IPS DF 4.7 (cell line): ENCODE measurements at regions not wholly inside any gene's neighbourhood (a gene's known extent, or its start where the extent isn't known, plus 50 kb on each side); places are given as distances from the start of the nearest gene placed in this dataset.

ENCODE experiments used
- DNase-seq: peaks from one replicate; pipeline ENCODE4 v3.0.0-alpha.2; 2013; ENCODE audit warnings: low spot score; ENCODE audit errors: extremely low read depth

DNA sequence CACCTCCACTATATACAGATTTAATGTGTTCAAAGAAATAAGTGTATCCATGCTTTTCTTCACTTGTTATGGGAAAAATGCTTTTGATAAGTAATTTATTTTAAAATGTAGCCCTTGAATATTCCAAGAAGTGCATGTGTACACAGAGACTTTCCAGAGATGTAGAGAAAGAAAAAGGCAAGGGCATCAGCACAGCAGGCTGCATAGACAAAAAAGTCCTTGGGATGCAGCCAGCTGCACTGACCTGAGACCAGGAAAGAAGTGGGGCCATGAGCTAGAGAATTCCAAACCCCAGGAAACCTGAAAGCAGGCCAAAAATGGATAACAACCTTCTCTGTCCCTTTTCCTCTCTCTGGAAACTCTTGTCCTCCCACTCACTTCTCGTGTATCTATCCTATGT, 51.6 kb upstream of the PRDM8 start:
- no peak for DNase-seq

DNA sequence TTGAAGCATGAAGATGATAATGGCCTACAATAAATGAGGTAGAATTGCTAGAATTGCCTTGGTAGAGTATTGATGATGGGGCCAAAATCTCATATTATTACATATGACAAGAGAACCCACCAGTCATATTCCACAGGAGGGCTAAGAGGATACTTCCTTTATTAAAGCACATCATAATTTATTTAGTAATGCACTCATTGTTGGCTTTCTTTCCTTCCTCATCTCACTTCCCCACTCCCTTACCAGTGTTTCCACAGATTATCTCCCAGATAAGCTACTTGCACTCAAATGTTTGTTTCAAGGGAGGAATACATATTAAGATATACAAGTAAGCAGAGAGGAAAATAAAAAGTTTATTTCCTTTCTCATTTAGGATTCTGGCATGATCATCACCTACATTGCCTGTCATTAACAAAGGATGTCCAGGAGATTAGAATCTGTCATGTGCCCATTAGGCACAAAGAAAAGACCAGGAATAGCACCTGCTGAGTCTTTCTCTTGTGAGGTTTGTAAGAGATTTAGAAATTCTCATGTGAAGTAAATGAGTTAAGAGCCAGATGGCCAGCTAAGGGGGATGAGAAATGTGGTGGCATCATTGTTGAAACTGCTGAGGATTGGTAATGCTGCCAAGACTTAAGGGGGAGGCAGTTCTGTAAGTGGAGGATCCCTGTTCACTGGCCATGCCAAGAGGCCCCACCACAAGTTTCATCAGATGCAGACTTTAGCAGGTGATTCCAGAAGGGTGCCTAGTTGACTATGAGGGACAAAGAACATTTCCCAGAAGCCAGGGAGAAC, 52.4 kb upstream of the PRDM8 start:
- DNase-seq, result no peak

DNA sequence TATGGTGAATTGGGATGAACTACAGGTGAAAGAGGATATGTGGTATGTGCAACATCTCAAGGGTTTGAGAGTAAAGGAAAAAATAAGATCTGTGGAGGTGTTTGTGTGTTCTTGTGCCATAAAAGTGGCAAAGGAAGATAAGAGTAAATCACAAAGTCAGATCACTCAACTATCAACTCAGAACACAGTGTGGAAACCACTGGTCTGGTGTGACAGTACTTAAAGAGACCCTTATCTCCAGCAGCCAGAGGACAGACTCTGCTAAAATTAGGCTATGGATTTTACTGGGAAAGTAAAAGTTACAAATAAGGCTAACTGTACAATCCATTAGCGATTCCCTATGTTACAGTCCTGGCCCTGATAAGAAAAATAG, 54.0 kb upstream of the PRDM8 start:
- DNase-seq, result no peak

DNA sequence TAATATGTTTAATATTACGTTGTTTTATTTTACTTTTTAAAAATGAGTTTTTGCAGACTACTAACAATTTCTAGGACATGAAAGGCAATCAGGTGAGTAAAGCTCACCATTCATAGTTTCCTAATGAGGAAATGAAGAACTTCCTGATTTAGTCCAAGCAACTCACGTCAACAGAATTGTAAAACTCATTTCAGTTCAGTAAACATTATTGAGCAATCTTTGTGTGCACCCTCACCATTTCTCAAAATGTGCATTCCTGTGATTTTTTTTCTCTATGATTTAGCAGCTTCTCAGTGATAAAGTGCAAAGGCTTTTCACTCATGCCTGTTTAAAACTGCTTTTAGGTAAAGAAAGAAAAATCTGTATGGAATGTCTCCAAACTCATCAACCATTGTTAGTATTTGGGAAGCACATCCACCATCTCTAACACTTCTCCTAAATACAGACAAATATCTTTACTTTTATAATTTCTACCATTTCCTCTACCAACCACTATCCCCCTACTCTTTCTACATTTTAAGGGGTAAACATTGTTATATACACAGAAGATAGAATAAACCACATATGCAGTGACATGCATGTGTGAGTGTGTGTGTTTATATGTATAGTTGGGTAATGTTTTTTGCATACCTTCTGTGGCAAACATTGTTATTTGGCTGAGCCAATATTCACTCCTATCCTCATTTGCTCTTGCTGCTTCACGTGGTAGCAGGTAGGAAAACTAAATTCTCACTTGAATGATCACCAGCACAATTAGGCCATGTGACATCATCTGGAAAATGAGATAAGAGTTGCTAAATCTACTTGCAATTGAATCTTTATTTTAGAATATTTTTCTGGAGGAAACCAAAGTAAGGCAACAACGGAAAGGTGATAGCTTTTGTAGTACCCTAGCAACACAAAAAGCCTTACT, 54.7 kb upstream of the PRDM8 start:
- DNase-seq, result no peak

DNA sequence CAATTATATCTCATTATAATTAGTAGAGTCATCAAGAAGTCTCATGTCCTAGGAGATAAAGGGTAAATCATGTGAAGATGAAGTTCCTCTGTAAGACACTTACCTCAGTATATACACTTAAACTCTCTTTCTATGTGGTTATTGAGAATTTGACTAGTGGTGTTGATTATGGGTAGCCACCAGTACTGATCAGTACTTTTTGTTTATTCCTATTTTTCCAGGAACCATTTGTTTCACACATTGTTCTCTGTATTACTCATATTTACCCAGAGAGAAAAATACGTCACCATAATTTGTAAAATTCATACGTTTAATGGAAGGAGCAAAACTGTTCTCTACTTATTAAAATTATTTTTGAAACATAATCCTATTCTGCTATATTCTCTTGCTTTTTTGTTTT, 55.8 kb upstream of the PRDM8 start:
- no peak for DNase-seq

DNA sequence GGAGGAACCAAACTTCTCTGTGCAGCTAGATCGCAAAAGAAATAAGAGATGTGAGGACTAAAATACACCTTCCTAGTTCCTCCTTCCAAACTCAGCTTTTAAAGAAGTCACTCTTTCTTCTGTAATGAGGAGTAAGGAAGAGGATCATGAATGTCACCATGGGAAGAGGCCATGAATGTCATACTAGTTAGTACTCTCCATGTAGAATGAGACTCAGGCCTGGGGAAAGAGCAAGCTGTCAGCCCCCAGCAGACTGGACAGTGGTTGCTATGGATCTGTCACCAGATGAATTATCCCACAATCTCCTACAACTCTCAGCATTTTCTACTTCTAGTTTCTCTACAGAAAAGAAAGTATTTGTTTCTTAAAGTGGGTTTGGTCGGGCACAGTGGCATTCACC, 57.1 kb upstream of the PRDM8 start:
- DNase-seq, result no peak

DNA sequence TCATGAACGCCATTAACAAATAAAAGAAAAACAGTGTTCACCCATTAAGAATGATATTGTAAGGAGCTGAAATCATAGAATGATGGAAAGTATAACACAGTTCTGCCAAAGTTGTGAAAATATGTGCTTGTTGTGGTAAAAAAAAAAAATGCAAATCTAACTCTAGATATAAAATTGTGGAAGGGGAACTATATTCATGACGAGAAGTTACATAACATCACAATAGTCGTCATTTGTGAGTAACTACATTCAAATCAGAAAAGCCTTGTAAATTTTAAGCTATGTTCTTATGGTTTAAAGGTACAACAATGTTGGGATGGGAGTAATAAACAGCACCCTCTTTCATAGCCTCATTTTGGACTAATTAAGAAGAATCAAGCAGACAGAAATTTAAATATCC, 57.6 kb upstream of the PRDM8 start:
- DNase-seq, result no peak

DNA sequence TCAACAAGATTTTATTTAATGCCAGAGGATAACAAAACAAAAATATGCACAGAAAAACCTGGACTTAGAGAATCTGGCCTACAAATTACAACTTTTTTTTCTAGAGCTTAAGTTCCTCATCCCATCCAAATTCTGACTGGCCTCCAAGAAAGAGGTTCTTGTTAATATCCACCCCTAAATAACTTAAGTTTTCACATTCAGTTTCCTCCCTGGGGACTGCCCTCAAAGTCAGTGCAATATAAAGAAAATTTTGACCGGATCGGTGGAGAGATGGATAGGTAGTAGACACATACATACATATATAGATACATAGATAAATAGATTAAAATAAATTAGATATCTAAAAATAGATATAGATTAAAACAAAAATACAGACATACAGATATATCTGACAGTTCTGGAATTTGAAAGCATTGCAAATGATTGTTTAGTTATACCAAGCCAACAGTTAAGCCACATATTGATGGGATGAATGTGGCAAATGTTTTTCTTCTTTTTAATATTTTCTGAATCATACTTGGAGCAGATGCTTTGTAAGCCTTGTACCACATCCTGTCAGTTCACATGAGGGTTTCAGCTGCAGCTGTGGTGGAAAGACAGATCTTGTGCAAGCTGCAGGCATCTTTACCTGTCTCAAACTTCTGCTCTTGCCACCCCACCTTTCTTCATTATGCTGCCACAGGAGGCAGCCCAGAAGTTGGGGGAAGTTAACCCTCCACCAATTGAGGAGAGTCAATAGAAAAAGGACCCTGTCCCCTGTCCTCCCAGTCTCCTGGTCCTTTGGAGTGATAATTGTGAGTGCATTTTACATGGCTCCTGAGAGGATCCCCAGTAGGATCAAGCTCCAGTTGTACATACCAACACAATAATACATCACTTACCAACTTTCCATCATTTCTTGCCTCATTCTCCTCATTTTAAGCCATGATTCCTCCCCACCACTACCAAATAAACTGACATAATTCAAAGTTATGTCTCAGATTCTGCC, 58.5 kb upstream of the PRDM8 start:
- no peak for DNase-seq

DNA sequence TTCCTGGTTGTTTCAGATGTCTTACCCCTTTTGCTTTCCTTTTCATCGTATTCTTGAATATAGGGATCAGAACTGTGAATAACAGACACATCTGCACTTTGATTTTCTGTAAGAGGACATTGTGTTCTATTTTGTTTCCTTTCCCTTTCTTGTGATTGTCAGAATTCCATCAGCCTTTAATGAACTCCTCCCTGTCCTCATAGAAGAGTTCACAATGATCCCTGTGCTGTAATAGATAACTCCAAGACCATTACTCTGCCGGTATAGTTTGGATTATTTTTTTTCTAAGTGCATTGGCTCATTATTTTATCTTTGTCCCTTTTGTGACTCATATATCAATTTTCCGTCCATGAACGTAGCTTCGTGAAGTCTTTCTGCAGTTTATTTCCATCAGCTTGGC, 59.7 kb upstream of the PRDM8 start:
- no peak for DNase-seq

DNA sequence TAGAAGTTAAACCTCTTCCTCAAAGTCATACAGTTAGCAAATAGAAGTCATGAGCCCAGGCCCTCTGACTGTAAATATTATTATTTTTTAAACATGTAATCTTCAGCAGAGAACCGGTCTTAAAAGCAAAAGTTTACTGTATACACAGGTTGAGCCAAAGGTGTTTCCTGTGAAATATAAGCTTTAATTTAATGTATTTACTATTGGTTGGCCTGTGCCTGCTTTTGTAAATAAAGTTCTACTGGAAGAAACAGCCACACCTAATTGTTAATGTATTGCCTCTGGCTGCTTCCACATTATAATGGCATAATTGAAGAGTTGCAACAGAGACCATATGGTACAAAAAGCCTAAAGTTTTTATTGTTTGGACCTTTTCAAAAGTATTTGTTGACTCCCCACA, 61.0 kb upstream of the PRDM8 start:
- no peak for DNase-seq

DNA sequence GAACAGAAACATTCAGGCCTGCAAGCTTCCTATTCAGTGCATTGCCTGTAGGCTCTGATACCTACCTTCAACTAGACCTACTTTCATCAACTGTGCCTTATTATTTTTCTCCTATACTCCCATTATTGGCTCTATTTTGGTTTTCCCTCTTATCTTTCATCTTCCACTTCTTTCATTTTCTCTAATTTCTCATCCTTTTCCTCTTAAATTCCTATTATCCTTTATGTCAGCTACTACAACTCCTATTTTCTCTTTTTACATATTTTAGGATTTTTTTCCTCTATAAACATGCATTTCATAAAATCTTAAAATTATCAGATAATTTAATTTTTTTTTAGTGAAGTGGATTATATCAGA, 61.6 kb upstream of the PRDM8 start:
- no peak for DNase-seq

DNA sequence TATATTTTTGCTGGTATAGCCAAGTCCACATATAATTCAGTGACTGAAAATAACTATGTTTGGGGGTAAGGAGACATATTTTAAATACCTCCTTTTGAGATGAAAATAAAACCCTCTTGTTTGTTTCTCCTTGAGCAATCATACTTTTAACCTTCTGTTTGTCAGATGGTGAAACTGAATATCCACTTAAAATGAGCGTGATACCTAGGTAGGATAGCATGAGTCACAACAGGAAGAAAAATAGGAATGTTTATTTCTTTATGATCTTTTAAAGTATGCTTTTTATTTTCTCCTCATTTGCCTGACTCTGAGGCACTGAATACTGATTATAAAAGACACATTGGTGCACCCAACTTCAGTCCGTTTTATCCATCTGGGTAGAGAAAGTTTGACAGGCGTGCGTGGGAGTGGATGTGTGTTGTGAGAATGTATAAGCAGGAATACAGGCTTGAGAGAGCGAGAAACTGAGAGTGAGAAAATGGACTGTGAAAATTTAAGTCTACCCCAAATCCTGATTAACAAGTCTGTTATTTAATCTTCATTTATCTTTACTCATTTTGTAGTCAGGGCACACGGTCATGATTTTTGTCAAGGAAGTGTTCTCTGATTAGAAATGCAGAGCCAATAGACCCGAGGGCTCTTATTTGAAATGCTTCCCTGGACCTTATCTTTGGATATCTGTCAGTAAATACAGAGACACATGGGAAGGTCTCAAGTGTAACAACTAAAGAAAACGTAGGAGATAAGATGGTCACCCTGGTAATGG, 62.1 kb upstream of the ANTXR2 start:
- DNase-seq, result no peak

DNA sequence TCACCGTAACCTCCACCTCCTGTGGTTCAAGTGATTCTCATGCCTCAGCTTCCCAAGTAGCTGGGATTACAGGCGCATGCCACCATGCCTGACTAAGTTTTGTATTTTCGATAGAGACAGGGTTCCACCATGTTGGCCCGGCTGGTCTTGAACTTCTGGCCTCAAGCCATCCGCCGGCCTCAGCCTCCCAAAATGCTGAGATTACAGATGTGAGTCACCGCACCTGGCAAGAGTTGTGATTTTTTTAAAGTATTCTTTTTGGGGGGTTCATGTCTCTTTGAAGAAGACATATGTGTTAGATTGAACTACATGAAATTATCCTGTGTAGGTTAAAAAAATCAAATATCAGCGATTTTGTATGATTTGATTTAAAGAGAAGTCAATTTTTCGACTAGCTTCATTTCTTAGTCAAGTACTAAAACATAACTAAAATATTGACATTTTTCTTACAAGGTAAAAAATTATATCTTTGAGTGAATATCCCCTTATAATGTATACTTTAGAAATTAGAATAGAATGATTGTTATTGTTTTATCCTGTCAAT, 60.3 kb upstream of the ANTXR2 start:
- no peak for DNase-seq

DNA sequence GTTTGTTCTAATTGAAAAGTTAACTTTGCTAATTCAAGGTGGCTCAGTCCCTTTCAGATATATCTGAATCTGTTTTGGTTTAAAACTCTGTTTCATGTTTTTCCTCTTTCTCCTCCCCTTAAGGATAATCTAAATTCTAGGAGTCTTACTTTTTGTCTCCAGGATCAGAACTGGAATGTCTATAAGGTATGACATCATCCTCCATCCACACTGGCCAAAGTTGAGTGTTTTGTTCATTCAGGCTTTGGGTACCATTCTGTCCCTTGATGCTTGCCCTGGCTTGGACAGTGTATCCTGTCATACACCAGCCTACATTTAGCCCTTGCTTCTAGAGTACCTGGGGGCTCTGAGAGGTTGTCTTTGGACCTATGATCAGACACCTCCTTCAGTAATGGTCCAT, 56.8 kb upstream of the ANTXR2 start:
- no peak for DNase-seq

DNA sequence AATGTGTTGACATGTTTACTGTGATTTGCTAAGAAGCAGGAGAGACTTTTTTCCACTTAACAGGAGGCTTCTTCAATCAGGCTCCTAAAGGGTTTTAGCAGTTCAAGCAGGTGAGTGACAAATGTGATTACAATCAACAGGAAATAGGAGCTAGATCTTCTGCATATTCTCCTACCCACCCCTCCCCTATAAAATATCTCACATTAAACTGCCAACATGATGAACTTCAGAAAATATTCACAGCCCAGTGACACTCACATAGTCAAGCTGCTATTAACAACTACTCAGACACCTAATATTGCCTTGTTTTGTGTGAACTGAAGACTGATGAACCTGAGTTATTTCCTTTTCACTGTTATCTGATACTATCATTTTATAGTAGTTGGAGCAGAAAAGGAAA, 55.9 kb upstream of the ANTXR2 start:
- DNase-seq, result no peak

DNA sequence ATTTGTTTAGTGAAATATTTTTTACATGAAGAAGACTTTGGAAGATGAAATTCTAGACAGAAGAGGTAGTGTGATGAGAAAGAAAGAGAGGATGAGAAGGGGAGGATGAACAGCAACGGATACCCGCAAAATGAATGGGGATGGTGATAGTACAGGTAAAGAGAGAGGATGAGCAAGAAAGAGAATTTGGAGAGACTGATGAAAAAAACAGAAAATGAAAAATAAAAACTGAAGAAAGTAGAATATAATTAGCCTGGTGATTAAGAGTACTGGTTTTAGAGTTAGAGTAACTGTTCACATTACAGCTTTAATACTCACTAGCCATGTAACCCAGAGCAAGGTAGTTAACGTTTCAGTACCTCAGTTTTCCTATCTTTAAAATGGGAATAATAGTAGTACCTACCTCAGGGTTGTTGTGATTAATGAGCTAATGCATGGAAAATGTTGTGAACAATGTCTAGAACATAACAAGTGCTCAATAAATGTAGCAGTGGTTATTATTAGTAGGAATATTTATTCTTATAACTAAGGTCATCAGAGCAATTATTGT, 54.9 kb upstream of the ANTXR2 start:
- DNase-seq, result no peak

DNA sequence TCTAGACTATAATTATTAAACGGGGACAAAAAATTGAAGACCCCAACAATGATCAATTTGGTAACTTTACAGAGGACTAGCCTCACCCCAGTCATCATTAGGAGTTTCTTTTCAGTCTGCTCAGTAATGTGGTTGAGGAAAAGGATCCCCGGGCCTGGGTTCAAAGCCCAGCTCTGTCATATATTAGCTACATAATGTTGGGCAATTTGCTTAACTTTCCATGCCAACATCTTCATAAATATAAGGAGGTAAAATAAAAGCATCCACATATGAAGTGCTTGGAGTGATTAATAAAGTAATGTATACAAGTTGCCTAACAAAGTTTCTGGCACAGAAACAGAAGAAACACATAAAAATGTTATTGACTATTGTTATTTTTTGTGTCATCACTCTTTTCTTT, 53.4 kb upstream of the ANTXR2 start:
- DNase-seq, result no peak

DNA sequence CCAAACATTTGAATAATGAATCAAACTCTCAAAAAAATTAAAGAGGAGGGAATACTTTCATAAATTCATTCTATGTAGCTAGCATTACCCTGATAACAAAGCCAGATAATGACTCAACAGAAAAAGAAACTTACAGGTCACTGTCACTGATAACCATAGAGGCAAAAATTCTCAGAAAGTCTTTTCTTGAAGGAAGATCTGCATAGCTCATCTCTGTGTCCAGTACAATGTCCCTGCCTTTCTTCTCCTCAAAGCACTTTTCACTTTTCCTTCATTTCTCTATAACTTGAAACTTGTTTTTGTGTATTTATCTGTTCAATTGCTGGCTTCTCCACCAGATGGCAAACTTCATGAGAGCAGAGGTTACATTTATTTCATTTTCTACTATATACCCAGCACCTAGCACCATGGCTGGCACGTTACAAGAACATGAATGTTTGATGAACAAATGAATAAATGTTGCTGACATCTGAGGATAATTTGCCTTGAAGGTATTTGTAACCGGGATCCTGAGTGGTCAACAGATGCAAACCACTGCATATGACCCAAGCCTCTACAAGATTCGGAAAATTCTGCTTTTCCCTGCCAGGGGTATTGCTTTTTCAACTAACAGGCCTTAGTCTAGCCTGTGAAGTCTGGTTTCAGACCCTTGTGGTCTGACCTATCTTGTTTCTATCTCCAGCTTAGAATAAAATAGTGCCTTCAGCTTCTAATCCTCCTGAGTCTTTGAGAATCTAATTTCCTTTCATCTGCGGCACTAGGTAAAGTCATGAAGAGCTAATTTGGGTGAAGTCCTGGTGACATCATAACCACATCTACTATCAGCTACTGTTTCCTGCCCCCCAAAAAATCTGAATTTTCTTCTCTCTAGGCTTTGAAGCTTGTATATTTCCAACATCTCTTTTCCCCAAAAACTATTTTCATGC, 52.5 kb upstream of the ANTXR2 start:
- DNase-seq, result peak; percentile 9
